Right ventricle myocardium inferior (tissue), 1 donor: ENCODE measurements at regions not wholly inside any gene's neighbourhood (a gene's known extent, or its start where the extent isn't known, plus 50 kb on each side); places are given as distances from the start of the nearest gene placed in this dataset.
A peak's percentile ranks its signal among the peaks of the same experiment; 100 is the strongest.
"Not testable (repeated sequence)": the region's sequence is repeated elsewhere in the genome, so short reads cannot be mapped to it uniquely, and the experiment has no call there.

Experiments used
- ATAC-seq: fragments of 200-7000 bp; cut with Tn5 transposase; one replicate; pipeline ENCODE4 v1.9.1; 2020; ENCODE audit warnings: mild to moderate bottlenecking, moderate library complexity
- DNase-seq: peaks from one replicate; pipeline ENCODE4 v3.0.0; 2021; ENCODE audit errors: missing footprints
- intact Hi-C: fragments of 100-400 bp; cut with DNase I; formaldehyde crosslinking; loops from one replicate; pipeline ENCODE4 v1.11.0; 2022
- donor health status: DM: no; HTN: yes; CAD: no; lungs with severe emphysema.

- DNase-seq (no peak), ATAC-seq (no peak)
- intact Hi-C loops = no loop called here
Measured at GRCh38 chr1:103469801-103470200, 55.7 kb upstream of the RNPC3 start.

- no peak for ATAC-seq
- DNase-seq = no peak
- intact Hi-C loops = no loop called here
Measured at GRCh38 chr1:103467100-103467499, 58.4 kb upstream of the RNPC3 start.

GRCh38 chr1:103461161-103462105, 64.1 kb upstream of the RNPC3 start:
- no peak for ATAC-seq
- intact Hi-C loops = no loop called here
- no peak for DNase-seq

GRCh38 chr1:103460511-103460910, 65.0 kb upstream of the RNPC3 start:
- ATAC-seq (no peak), DNase-seq (no peak)
- intact Hi-C loops = no loop called here

GRCh38 chr1:103459346-103459745, 66.2 kb upstream of the RNPC3 start:
- peak; percentile 23 for ATAC-seq
- DNase-seq = no peak
- intact Hi-C loops = no loop called here

- no peak for DNase-seq
- intact Hi-C loops = no loop called here
- ATAC-seq = no peak
Measured at GRCh38 chr1:103457886-103458455, 67.5 kb upstream of the RNPC3 start.

- intact Hi-C loops = no loop called here
- DNase-seq (no peak), ATAC-seq (no peak)
Measured at GRCh38 chr1:103448560-103448959, 76.9 kb upstream of the RNPC3 start.

- DNase-seq (no peak), ATAC-seq (no peak)
- intact Hi-C loops = no loop called here
Measured at GRCh38 chr1:103447471-103447870, 78.0 kb upstream of the RNPC3 start.

- DNase-seq = no peak
- intact Hi-C loops = no loop called here
- ATAC-seq = no peak
Measured at GRCh38 chr1:103441342-103441741, 84.2 kb upstream of the RNPC3 start.

- DNase-seq, ATAC-seq, intact Hi-C loops: not testable (repeated sequence)
Measured at GRCh38 chr1:103436568-103437100, 88.9 kb upstream of the RNPC3 start.

- intact Hi-C loops = no loop called here
- DNase-seq = no peak
- ATAC-seq = no peak
Measured at GRCh38 chr1:103435443-103435842, 90.1 kb upstream of the RNPC3 start.

GRCh38 chr1:103424650-103425049, 100.8 kb upstream of the RNPC3 start:
- ATAC-seq = no peak
- no peak for DNase-seq
- intact Hi-C loops = no loop called here

GRCh38 chr1:103416681-103417286, 108.7 kb upstream of the RNPC3 start:
- no peak for DNase-seq
- ATAC-seq = no peak
- intact Hi-C loops = no loop called here

- DNase-seq (no peak), ATAC-seq (no peak)
- intact Hi-C loops = no loop called here
Measured at GRCh38 chr1:103387898-103388297, 137.6 kb upstream of the RNPC3 start.

- DNase-seq = no peak
- intact Hi-C loops = no loop called here
- ATAC-seq = no peak
Measured at GRCh38 chr1:103373991-103374390, 151.5 kb upstream of the RNPC3 start.

GRCh38 chr1:103372866-103373265, 152.6 kb upstream of the RNPC3 start:
- intact Hi-C loops = no loop called here
- no peak for ATAC-seq
- DNase-seq = no peak

GRCh38 chr1:103371234-103371633, 154.3 kb upstream of the RNPC3 start:
- no peak for ATAC-seq
- intact Hi-C loops = no loop called here
- no peak for DNase-seq

- intact Hi-C loops = no loop called here
- ATAC-seq (no peak), DNase-seq (no peak)
Measured at GRCh38 chr1:103367186-103367585, 158.3 kb upstream of the RNPC3 start.

- intact Hi-C loops = no loop called here
- DNase-seq (no peak), ATAC-seq (no peak)
Measured at GRCh38 chr1:103365860-103366569, 159.5 kb upstream of the RNPC3 start.
